ENCODE measurements at regions not wholly inside any gene's neighbourhood (a gene's known extent, or its start where the extent isn't known, plus 50 kb on each side); places are given as distances from the start of the nearest gene placed in this dataset.
"Not testable (repeated sequence)": the region's sequence is repeated elsewhere in the genome, so short reads cannot be mapped to it uniquely, and the experiment has no call there.

GRCh38 chr21:6020460-6020859, 4500.9 kb upstream of the TPTE start:
- not testable (repeated sequence) for TF ChIP-seq ATF6 (CRISPR knock-in tag; IDR thresholded peaks at IDR 0.05); CTCF (IDR thresholded peaks at IDR 0.05); SMAD4 (CRISPR knock-in tag; IDR thresholded peaks at IDR 0.05); ZNF281 (CRISPR knock-in tag; IDR thresholded peaks at IDR 0.05); NR2C2 (CRISPR knock-in tag; IDR thresholded peaks at IDR 0.05); SMAD3 (CRISPR knock-in tag; IDR thresholded peaks at IDR 0.05; ENCODE audit: borderline replicate concordance)

All from WTC11 (cell line).